Amniotic epithelial cell (primary cell): ENCODE measurements at regions not wholly inside any gene's neighbourhood (a gene's known extent, or its start where the extent isn't known, plus 50 kb on each side); places are given as distances from the start of the nearest gene placed in this dataset.
A peak's percentile ranks its signal among the peaks of the same experiment; 100 is the strongest.

ENCODE experiments used
- DNase-seq: peaks from one replicate; pipeline ENCODE4 v3.0.0-alpha.2; 2010; ENCODE audit warnings: low read depth

- no peak for DNase-seq
Measured at GRCh38 chr7:123060446-123060845, 64.9 kb upstream of the TAS2R16 start.

GRCh38 chr7:123057911-123058310 lies 62.4 kb upstream of the TAS2R16 start:
- DNase-seq = no peak

GRCh38 chr7:123054357-123055133 lies 59.0 kb upstream of the TAS2R16 start:
- no peak for DNase-seq

GRCh38 chr7:123051916-123052315 lies 56.4 kb upstream of the TAS2R16 start:
- DNase-seq = peak; percentile 33

DNA sequence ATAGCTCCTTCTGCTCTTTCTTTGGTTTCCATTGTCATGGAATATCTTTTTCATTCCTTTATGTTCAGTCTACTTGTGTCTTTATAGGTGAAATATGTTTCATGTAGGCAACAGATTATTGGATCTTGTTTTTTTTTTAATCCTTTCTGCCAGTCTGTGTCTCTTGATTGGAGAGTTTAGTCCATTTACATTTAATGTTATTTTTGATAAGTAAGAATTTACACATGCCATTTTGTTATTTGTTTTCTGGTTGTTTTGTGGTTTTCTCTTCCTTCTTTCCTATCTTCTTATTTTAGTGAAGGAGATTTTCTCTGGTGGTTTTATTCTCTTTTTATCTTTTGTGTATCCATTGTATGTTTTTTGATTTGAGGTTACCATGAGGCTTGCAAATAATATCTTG lies 52.5 kb upstream of the TAS2R16 start:
- no peak for DNase-seq
